ENCODE measurements at regions not wholly inside any gene's neighbourhood (a gene's known extent, or its start where the extent isn't known, plus 50 kb on each side); places are given as distances from the start of the nearest gene placed in this dataset.

GRCh38 chr10:28945959-28946358, 268.6 kb downstream of the BAMBI start:
- H3K36me3 Mint-ChIP-seq (ENCODE audit: low read depth): peaks cover 4% of the 10 kb centered on the region
- peaks cover 21% of the 10 kb centered on the region for H3K9me3 Mint-ChIP-seq
- H3K27me3 Mint-ChIP-seq (ENCODE audit: low read depth): no peaks in the 10 kb centered on the region
- H3K4me1 Mint-ChIP-seq: peaks cover 21% of the 10 kb centered on the region
- no peak overlapping the region for H3K4me3 Mint-ChIP-seq
- TF ChIP-seq, protein P1, sequence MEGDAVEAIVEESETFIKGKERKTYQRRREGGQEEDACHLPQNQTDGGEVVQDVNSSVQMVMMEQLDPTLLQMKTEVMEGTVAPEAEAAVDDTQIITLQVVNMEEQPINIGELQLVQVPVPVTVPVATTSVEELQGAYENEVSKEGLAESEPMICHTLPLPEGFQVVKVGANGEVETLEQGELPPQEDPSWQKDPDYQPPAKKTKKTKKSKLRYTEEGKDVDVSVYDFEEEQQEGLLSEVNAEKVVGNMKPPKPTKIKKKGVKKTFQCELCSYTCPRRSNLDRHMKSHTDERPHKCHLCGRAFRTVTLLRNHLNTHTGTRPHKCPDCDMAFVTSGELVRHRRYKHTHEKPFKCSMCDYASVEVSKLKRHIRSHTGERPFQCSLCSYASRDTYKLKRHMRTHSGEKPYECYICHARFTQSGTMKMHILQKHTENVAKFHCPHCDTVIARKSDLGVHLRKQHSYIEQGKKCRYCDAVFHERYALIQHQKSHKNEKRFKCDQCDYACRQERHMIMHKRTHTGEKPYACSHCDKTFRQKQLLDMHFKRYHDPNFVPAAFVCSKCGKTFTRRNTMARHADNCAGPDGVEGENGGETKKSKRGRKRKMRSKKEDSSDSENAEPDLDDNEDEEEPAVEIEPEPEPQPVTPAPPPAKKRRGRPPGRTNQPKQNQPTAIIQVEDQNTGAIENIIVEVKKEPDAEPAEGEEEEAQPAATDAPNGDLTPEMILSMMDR (IDR thresholded peaks at IDR 0.05; ENCODE audit: unreplicated experiment in 3 of 3): no peak
- H3K27ac Mint-ChIP-seq: peak overlapping the region in 2 of 3 experiments; percentile 23 to 24

DNA sequence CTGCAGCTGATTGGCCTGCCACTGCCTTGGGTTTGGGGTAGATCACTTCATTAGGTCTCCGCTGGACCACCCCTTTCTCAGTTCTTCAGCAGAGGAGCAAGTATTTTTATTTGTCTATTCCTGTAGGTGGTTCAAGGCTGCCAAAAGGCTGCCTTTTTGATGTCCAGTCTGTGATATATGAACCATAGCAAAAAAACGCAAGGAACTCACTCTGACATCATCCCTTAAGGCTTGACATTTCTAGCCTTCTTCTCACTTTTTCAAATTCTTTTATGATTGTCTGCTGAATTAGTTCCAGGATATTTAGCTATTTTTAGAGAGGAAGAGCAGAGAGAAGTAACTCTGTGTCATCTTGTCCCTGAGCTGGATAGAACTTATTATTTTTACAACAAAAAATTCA, 269.2 kb downstream of the BAMBI start:
- Mint-ChIP-seq H3K4me3 (no peak overlapping the region), H3K36me3 (ENCODE audit: low read depth) (peaks cover 4% of the 10 kb centered on the region), H3K27me3 (ENCODE audit: low read depth) (no peaks in the 10 kb centered on the region), H3K4me1 (peaks cover 20% of the 10 kb centered on the region), H3K9me3 (peaks cover 21% of the 10 kb centered on the region), H3K27ac (peak overlapping the region in 2 of 3 experiments; percentile 23 to 24)
- TF ChIP-seq, protein P1 (IDR thresholded peaks at IDR 0.05; ENCODE audit: unreplicated experiment in 3 of 3): no peak

DNA sequence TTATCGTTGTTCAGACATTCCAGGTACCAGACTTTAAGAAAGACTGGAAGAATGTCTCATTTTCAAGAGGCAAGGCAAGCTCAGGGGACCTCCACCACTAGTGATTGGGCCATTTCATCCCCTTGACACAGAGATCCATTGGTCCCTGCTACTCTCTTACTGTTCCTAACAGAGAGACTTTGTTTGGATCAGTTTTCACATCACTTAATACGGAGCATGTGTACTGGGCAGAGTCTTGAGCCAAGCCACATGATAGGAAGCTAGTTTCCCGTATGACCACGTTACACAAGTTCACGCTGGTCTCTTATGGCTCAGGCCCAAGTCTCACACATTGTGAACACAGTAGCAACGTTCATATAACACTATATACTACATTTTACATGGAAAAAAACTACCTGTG, 269.9 kb downstream of the BAMBI start:
- Mint-ChIP-seq H3K9me3 (peaks cover 22% of the 10 kb centered on the region), H3K36me3 (ENCODE audit: low read depth) (peaks cover 4% of the 10 kb centered on the region), H3K27me3 (ENCODE audit: low read depth) (no peaks in the 10 kb centered on the region), H3K27ac (peak overlapping the region in 1 of 3 experiments; percentile 23), H3K4me3 (no peak overlapping the region), H3K4me1 (peaks cover 15% of the 10 kb centered on the region)
- TF ChIP-seq, protein P1 (IDR thresholded peaks at IDR 0.05; ENCODE audit: unreplicated experiment in 3 of 3): no peak

GRCh38 chr10:28948046-28948445, 270.7 kb downstream of the BAMBI start:
- no peaks in the 10 kb centered on the region for H3K27me3 Mint-ChIP-seq (ENCODE audit: low read depth)
- H3K9me3 Mint-ChIP-seq: peaks cover 24% of the 10 kb centered on the region
- TF ChIP-seq, protein P1 (IDR thresholded peaks at IDR 0.05; ENCODE audit: unreplicated experiment in 3 of 3): no peak
- H3K27ac Mint-ChIP-seq: no peak overlapping the region
- H3K4me3 Mint-ChIP-seq: no peak overlapping the region
- H3K36me3 Mint-ChIP-seq (ENCODE audit: low read depth): peaks cover 4% of the 10 kb centered on the region
- H3K4me1 Mint-ChIP-seq: peaks cover 15% of the 10 kb centered on the region

DNA sequence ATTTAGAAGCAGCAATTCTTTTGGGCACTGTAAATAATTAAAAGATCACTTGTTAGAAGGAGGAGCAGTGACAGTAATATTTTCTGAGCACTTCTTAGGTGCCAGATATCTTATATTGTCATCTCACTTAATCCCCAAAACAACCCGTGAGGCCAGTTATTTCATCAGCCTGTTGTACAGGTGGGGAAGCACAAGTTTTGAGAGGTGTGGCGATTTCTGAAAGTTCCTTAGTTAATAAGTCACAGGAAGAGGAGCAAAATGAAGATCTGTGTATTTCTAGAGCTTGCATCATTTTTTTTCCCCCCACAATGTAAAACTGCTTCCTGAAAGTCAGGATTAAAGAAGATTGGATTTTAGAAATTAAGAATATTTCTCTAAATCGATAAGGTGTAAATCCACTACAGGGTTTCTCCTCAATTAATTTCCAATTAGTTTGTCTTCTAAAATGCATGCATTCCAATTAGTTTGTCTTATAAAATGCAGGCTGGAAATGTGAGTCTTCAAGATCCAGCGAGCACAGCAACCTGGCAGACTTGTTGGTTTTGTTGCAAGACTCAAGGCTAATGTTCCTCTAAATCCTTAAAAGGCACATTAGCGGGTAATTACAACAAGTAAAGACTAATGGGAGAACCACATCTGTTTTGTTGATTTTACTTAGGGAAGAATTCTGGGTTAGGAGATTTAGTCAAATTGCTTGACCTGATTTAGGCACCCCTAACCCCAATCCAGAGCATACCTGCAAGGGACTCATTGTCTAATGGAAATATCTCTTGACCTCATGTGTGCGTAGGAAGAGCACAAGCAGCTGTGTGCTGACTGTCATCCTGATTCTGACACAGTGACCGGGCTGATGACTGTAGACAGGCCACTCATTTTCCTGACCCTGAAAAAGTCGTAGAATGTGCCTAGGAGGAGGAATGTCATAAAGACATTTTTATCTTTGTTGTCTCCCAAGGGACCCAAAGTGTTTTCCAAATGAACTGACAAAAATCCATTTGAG, 272.0 kb downstream of the BAMBI start:
- Mint-ChIP-seq H3K9me3 (peaks cover 24% of the 10 kb centered on the region), H3K4me1 (peaks cover 15% of the 10 kb centered on the region)
- TF ChIP-seq, protein P1 (IDR thresholded peaks at IDR 0.05; ENCODE audit: unreplicated experiment in 3 of 3): no peak

More for the DNA sequence above, 272.0 kb downstream of the BAMBI start:
- no peak overlapping the region for H3K27ac Mint-ChIP-seq
- peaks cover 4% of the 10 kb centered on the region for H3K36me3 Mint-ChIP-seq (ENCODE audit: low read depth)
- H3K27me3 Mint-ChIP-seq (ENCODE audit: low read depth): no peaks in the 10 kb centered on the region
- H3K4me3 Mint-ChIP-seq: no peak overlapping the region

All from nephron (organoid).